ENCODE measurements at regions not wholly inside any gene's neighbourhood (a gene's known extent, or its start where the extent isn't known, plus 50 kb on each side); places are given as distances from the start of the nearest gene placed in this dataset.

DNA sequence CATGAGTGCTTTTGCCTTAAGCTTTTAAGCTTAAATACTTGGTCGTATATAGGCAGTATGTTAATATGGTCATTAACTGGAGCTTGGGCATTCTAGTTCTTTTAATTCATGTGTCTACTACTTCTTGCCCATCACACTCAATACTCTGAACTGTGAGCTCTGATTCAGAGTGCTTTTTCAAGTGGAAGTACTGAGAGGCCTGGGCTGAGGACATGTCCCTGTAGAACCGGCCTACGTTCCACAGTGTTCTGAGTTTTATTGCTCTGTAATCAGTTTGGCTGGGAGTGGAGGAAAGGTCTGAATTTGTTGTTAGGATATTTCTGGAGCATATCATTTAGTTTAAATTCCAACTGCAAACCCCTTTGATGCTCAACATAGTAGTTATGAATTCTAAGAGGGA, 1744.8 kb upstream of the MIR17HG start:
- no CpG with 5 or more reads among the region's 3 CpGs for WGBS, 2 experiments (ENCODE audit: extremely low coverage in 2 of 2, insufficient read length in 1 of 2)
- DNase-seq (no peak), ATAC-seq (ENCODE audit: low read depth) (no peak)
- Histone ChIP-seq H3K36me3 (ENCODE audit: control insufficient read depth, insufficient read depth, low read length) (no peaks in the 10 kb centered on the region), H3K4me3 (ENCODE audit: insufficient read depth, low read depth, low read length) (no peak overlapping the region), H3K9ac (ENCODE audit: low read depth, low read length) (no peak overlapping the region), H2AK9ac (replicated peaks; ENCODE audit: low read depth, low read length, poor library complexity) (no peak overlapping the region), H4K20me1 (ENCODE audit: insufficient read depth, low read length) (no peaks in the 10 kb centered on the region), H3K18ac (ENCODE audit: low read depth, low read length) (no peak overlapping the region), H3K4me1 (ENCODE audit: control insufficient read depth, insufficient read depth, low read length) (no peaks in the 10 kb centered on the region), H3K27ac (ENCODE audit: insufficient read depth, low read length) (no peak overlapping the region), H4K8ac (ENCODE audit: low read depth in 2 of 2, low read length in 2 of 2) (no peak overlapping the region), H3K56ac (ENCODE audit: extremely low read depth, insufficient read depth, low read length) (no peak overlapping the region), H2BK15ac (ENCODE audit: low read depth, low read length) (no peak overlapping the region), H3K9me3 (ENCODE audit: control insufficient read depth, insufficient read depth, low read length) (peaks cover 12% of the 10 kb centered on the region), H2BK120ac (ENCODE audit: low read depth, low read length) (no peak overlapping the region), H4K5ac (ENCODE audit: low read depth, low read length) (no peak overlapping the region), H2AK5ac (ENCODE audit: low read depth, low read length) (no peak overlapping the region), H3K23ac (ENCODE audit: low read depth, low read length) (no peak overlapping the region), H3K4ac (ENCODE audit: low read depth, low read length) (no peak overlapping the region), H2AFZ (replicated peaks; ENCODE audit: low read length, poor library complexity) (no peak overlapping the region), H3K27me3 (ENCODE audit: control insufficient read depth, insufficient read depth, low read length) (no peaks in the 10 kb centered on the region), H3K14ac (replicated peaks; ENCODE audit: low read depth, low read length) (no peak overlapping the region), H3K79me1 (ENCODE audit: low read depth in 1 of 2, low read length in 2 of 2) (no peaks in the 10 kb centered on the region), H3K4me2 (ENCODE audit: low read depth, low read length) (no peak overlapping the region), H3K9me1 (ENCODE audit: insufficient read depth, low read length) (no peaks in the 10 kb centered on the region), H4K91ac (ENCODE audit: insufficient read depth, low read depth, low read length) (no peak overlapping the region), H2BK20ac (ENCODE audit: low read depth, low read length) (no peak overlapping the region), H2BK5ac (ENCODE audit: low read depth, low read length, poor library complexity, severe bottlenecking) (no peak overlapping the region)
- POLR2A ChIA-PET (ENCODE audit: unreplicated experiment) = no interaction called here
- in situ Hi-C loops (cut with MboI; ENCODE audit: low sequenced_read_pairs) (no loop called here), dilution Hi-C loops (cut with HindIII; ENCODE audit: low sequenced_read_pairs, unreplicated experiment) (no loop called here), intact Hi-C loops (cut with micrococcal nuclease) (no loop called here)
- TF ChIP-seq CEBPB (IDR thresholded peaks at IDR 0.05; ENCODE audit: low read depth, low read length) (no peak), RFX5 (IDR thresholded peaks at IDR 0.05; ENCODE audit: low read depth, low read length) (no peak)
- BruUV-seq (replicated peaks) = no TSS peak
- CTCF ChIA-PET = no interaction called here

All from IMR-90 (cell line).